ENCODE measurements at regions not wholly inside any gene's neighbourhood (a gene's known extent, or its start where the extent isn't known, plus 50 kb on each side); places are given as distances from the start of the nearest gene placed in this dataset.

DNA sequence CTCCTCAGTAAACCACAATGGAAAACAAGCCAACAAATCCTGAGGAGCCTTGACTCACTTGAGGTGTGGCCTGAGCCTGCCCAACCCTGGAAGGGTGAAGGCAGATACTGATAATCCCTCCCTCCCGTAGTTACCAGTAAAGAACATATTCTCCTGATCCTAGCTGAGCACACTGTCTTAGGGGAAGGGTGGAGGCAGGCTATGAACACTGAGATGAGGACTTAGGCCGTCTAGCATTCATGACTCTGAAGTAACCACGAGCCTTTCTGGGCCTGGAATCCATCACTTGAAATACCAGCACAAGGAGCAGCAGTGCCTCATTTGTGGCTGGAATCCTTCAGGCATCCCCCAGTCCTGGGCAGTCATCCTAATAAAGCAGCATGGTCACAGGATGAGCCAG lies 124.5 kb upstream of the PRLR start (continued):
- TF ChIP-seq GABPA (IDR thresholded peaks at IDR 0.05; ENCODE audit: borderline replicate concordance, insufficient read depth, low read length): no peak
- TF ChIP-seq KDM5A (IDR thresholded peaks at IDR 0.05; ENCODE audit: low read length): no peak
- no peak for TF ChIP-seq BACH1 (IDR thresholded peaks at IDR 0.05; ENCODE audit: low read length)

All from H1 (cell line).